H1 (cell line): ENCODE measurements at regions not wholly inside any gene's neighbourhood (a gene's known extent, or its start where the extent isn't known, plus 50 kb on each side); places are given as distances from the start of the nearest gene placed in this dataset.

Experiments used
- CTCF ChIA-PET: fragments of 300-600 bp; sonication (Branson Sonifier 250); formaldehyde crosslinking; loops from one replicate; lab custom pipeline; 2021; ENCODE audit not compliant: partially characterized antibody; lab: Charles Lee
- POLR2A ChIA-PET: fragments of 300-600 bp; sonication (Branson Sonifier 250); formaldehyde crosslinking; loops from one replicate; lab custom pipeline; 2021; ENCODE audit warnings: inconsistent platforms; ENCODE audit not compliant: partially characterized antibody; lab: Charles Lee
- DNase-seq, 2 experiments: peaks; one replicate each; pipeline versions ENCODE4 v3.0.0 to v3.0.0-alpha.2; 2010 to 2022; ENCODE audit warnings: low spot score in 2 of 2, low read depth in 1 of 2, mixed read lengths in 1 of 2
- FAIRE-seq: peaks from 2 replicates; lab custom pipeline; 2011; peaks lifted over from hg19 to GRCh38; lab: Jason Lieb, UNC
- H2AFZ ChIP-seq: 2 replicates; pipeline ENCODE4 v1.8.1; 2012; ENCODE audit warnings: low read length, inconsistent platforms
- H2AK5ac ChIP-seq: 2 replicates; pipeline ENCODE4 v1.6.1; 2013; ENCODE audit warnings: low read depth, low read length
- H2BK120ac ChIP-seq: replicated peaks from 2 replicates; pipeline ENCODE3; 2013; ENCODE audit warnings: low read depth, low read length, inconsistent platforms
- H2BK12ac ChIP-seq: 2 replicates; pipeline ENCODE4 v1.6.1; 2013; ENCODE audit warnings: low read depth, low read length
- H2BK15ac ChIP-seq: 2 replicates; pipeline ENCODE4 v1.6.1; 2013; ENCODE audit warnings: low read length
- H2BK20ac ChIP-seq: 2 replicates; pipeline ENCODE4 v1.6.1; 2013; ENCODE audit warnings: low read length
- H2BK5ac ChIP-seq: 2 replicates; pipeline ENCODE4 v1.6.1; 2013; ENCODE audit warnings: low read depth, low read length
- H3K14ac ChIP-seq: 2 replicates; pipeline ENCODE4 v1.6.1; 2013; ENCODE audit warnings: inconsistent platforms; ENCODE audit not compliant: insufficient read length
- H3K18ac ChIP-seq: 2 replicates; pipeline ENCODE4 v1.6.1; 2013; ENCODE audit warnings: low read length; ENCODE audit errors: extremely low read depth
- H3K23ac ChIP-seq: 2 replicates; pipeline ENCODE4 v1.6.1; 2013; ENCODE audit warnings: inconsistent platforms; ENCODE audit not compliant: insufficient read length
- H3K23me2 ChIP-seq: 2 replicates; pipeline ENCODE4 v1.6.1; 2013; ENCODE audit warnings: low read depth, low read length
- H3K27ac ChIP-seq: 2 replicates; pipeline ENCODE4 v1.6.1; 2011; ENCODE audit warnings: low read depth, low read length, inconsistent platforms
- H3K27me3 ChIP-seq, 4 experiments: replicated peaks in 1 of 4; 1 replicate in 1 of 4; 2 replicates in 3 of 4; pipeline versions ENCODE4 v1.6.1 to v1.8.1; 2011 to 2013; ENCODE audit warnings: low read length in 3 of 4, mild to moderate bottlenecking in 3 of 4, inconsistent platforms in 2 of 4, mixed read lengths in 2 of 4, moderate library complexity in 1 of 4; ENCODE audit not compliant: control insufficient read depth in 3 of 4, insufficient read depth in 3 of 4; ENCODE audit errors: extremely low read depth in 1 of 4
- H3K36me3 ChIP-seq, 4 experiments: 2 replicates each; pipeline versions ENCODE4 v1.6.1 to v1.8.1; 2011 to 2013; ENCODE audit warnings: mild to moderate bottlenecking in 4 of 4, low read length in 3 of 4, moderate library complexity in 2 of 4, control low read depth in 1 of 4, inconsistent platforms in 1 of 4; ENCODE audit not compliant: insufficient read depth in 4 of 4, control insufficient read depth in 2 of 4
- H3K4ac ChIP-seq: replicated peaks from 2 replicates; pipeline ENCODE3; 2013; ENCODE audit warnings: low read length, low read depth, mixed read lengths, inconsistent platforms; ENCODE audit not compliant: insufficient read length
- H3K4me1 ChIP-seq, 4 experiments: replicated peaks in 1 of 4; 1 replicate in 1 of 4; 2 replicates in 3 of 4; pipeline versions ENCODE4 v1.6.1 to v1.8.1; 2011 to 2013; ENCODE audit warnings: low read length in 3 of 4, inconsistent platforms in 2 of 4, mixed read lengths in 1 of 4; ENCODE audit not compliant: insufficient read depth in 4 of 4, control insufficient read depth in 3 of 4
- H3K4me2 ChIP-seq, 2 experiments: 2 replicates each; pipeline versions ENCODE4 v1.6.1 to v1.8.1; 2011 to 2013; ENCODE audit warnings: low read depth in 2 of 2, low read length in 2 of 2, control low read depth in 1 of 2, inconsistent platforms in 1 of 2, mild to moderate bottlenecking in 1 of 2; ENCODE audit not compliant: insufficient read depth in 1 of 2
- H3K4me3 ChIP-seq, 4 experiments: fragments of 200-600, 300-600 bp in 1 of 4; sonication (generic), shearing (Covaris generic), sonication (Bioruptor Twin) in 1 of 4; 2 replicates each; pipeline versions ENCODE4 v1.5.1 to v1.8.1; 2011 to 2016; ENCODE audit warnings: low read length in 4 of 4, low read depth in 3 of 4, control low read depth in 2 of 4, inconsistent platforms in 2 of 4, mild to moderate bottlenecking in 2 of 4, mixed read lengths in 1 of 4, moderate library complexity in 1 of 4; ENCODE audit not compliant: insufficient read depth in 2 of 4; ENCODE audit errors: extremely low read depth in 1 of 4
- H3K56ac ChIP-seq: replicated peaks from 2 replicates; pipeline ENCODE3; 2013; ENCODE audit warnings: low read depth, mild to moderate bottlenecking, mixed read lengths, low read length, inconsistent platforms; ENCODE audit not compliant: insufficient read length
- H3K79me1 ChIP-seq: 2 replicates; pipeline ENCODE4 v1.6.1; 2013; ENCODE audit warnings: low read depth, low read length, control low read depth
- H3K79me2 ChIP-seq, 2 experiments: 2 replicates each; pipeline versions ENCODE4 v1.6.1 to v1.8.1; 2012 to 2013; ENCODE audit warnings: low read length in 2 of 2, mild to moderate bottlenecking in 2 of 2, inconsistent platforms in 1 of 2; ENCODE audit not compliant: insufficient read depth in 2 of 2, control insufficient read depth in 1 of 2
- H3K9ac ChIP-seq, 4 experiments: replicated peaks in 1 of 4; 1 replicate in 1 of 4; 2 replicates in 3 of 4; pipeline versions ENCODE4 v1.6.1 to v1.8.1; 2011 to 2013; ENCODE audit warnings: low read depth in 3 of 4, low read length in 3 of 4, control low read depth in 2 of 4, mild to moderate bottlenecking in 2 of 4, moderate library complexity in 2 of 4, inconsistent platforms in 1 of 4; ENCODE audit errors: extremely low read depth in 1 of 4
- H3K9me3 ChIP-seq, 2 experiments: 2 replicates each; pipeline versions ENCODE4 v1.6.1 to v1.8.1; 2012 to 2013; ENCODE audit warnings: mild to moderate bottlenecking in 2 of 2, moderate library complexity in 2 of 2, control low read depth in 1 of 2, inconsistent platforms in 1 of 2, low read depth in 1 of 2, low read length in 1 of 2, mixed read lengths in 1 of 2; ENCODE audit not compliant: insufficient read depth in 2 of 2
- H4K20me1 ChIP-seq, 2 experiments: replicated peaks in 1 of 2; 2 replicates each; pipeline versions ENCODE3 to v1.8.1; 2011 to 2013; ENCODE audit warnings: inconsistent platforms in 2 of 2, low read length in 2 of 2, mild to moderate bottlenecking in 1 of 2; ENCODE audit not compliant: insufficient read depth in 2 of 2, control insufficient read depth in 1 of 2
- H4K5ac ChIP-seq: 2 replicates; pipeline ENCODE4 v1.6.1; 2013; ENCODE audit warnings: low read length, low read depth, mixed read lengths, inconsistent platforms; ENCODE audit not compliant: insufficient read length
- H4K8ac ChIP-seq: 2 replicates; pipeline ENCODE4 v1.8.0; 2013; ENCODE audit warnings: mild to moderate bottlenecking, moderate library complexity, low read length, inconsistent platforms; ENCODE audit not compliant: insufficient read depth; ENCODE audit errors: extremely low read depth
- H4K91ac ChIP-seq: replicated peaks from 2 replicates; pipeline ENCODE3; 2013; ENCODE audit warnings: low read length, mixed read lengths, inconsistent platforms; ENCODE audit not compliant: insufficient read length
- BRCA1 ChIP-seq: IDR thresholded peaks from 2 replicates; pipeline ENCODE4 v1.6.1; 2012; ENCODE audit warnings: low read depth, low read length, improper control_type of control experiment
- CHD2 ChIP-seq: IDR thresholded peaks from 2 replicates; pipeline ENCODE4 v1.6.1; 2012; ENCODE audit warnings: low read length, improper control_type of control experiment
- GABPA ChIP-seq: IDR thresholded peaks from 2 replicates; pipeline ENCODE4 v1.6.1; 2011; ENCODE audit warnings: mild to moderate bottlenecking, low read length, moderate library complexity, borderline replicate concordance; ENCODE audit not compliant: insufficient read depth
- KDM5A ChIP-seq: fragments of 200-600 bp; IDR thresholded peaks from 2 replicates; pipeline ENCODE4 v1.7.1; 2012; ENCODE audit warnings: mild to moderate bottlenecking, low read length, inconsistent platforms, mixed read lengths
- TEAD4 ChIP-seq: IDR thresholded peaks from 2 replicates; pipeline ENCODE4 v1.6.1; 2012; ENCODE audit warnings: low read depth, low read length, inconsistent platforms, mixed read lengths

- Histone ChIP-seq H3K56ac (no peak overlapping the region), H3K9ac (no peak overlapping the region), H4K5ac (no peak overlapping the region), H4K20me1 (no peaks in the 10 kb centered on the region), H3K27me3 (no peaks in the 10 kb centered on the region), H2BK5ac (no peak overlapping the region), H3K79me2 (no peaks in the 10 kb centered on the region), H3K23ac (no peak overlapping the region), H3K14ac (no peak overlapping the region), H3K36me3 (0 out of 8 replicates have a peak, but pooled peaks cover 0 to 3% (median 0%) of the 10 kb centered on the region in 4 experiments), H3K4me1 (no peaks in the 10 kb centered on the region), H3K23me2 (no peaks in the 10 kb centered on the region), H3K79me1 (no peaks in the 10 kb centered on the region), H3K4me3 (no peak overlapping the region), H3K18ac (no peak overlapping the region), H2BK12ac (no peak overlapping the region), H3K4ac (no peak overlapping the region), H3K4me2 (no peak overlapping the region), H3K27ac (no peak overlapping the region), H2BK20ac (no peak overlapping the region), H2BK15ac (no peak overlapping the region), H4K8ac (no peak overlapping the region), H3K9me3 (no peaks in the 10 kb centered on the region), H4K91ac (no peak overlapping the region), H2AK5ac (no peak overlapping the region), H2AFZ (no peak overlapping the region), H2BK120ac (no peak overlapping the region)
- FAIRE-seq (no peak), DNase-seq (no peak)
- CTCF ChIA-PET, result no interaction called here
- POLR2A ChIA-PET, result no interaction called here
- no peak for TF ChIP-seq BRCA1
- no peak for TF ChIP-seq CHD2
- no peak for TF ChIP-seq KDM5A
- TF ChIP-seq TEAD4, result no peak
- no peak for TF ChIP-seq GABPA
These were observed 641.0 kb upstream of the GJE1 start for GRCh38 chr6:141491684-141492083.
